HL-60 (cell line): ENCODE measurements at regions not wholly inside any gene's neighbourhood (a gene's known extent, or its start where the extent isn't known, plus 50 kb on each side); places are given as distances from the start of the nearest gene placed in this dataset.

Experiments used
- DNase-seq, 2 experiments: peaks; one replicate each; pipeline ENCODE4 v3.0.0-alpha.2; 2010 to 2020; ENCODE audit warnings: low read depth in 1 of 2, low spot score in 1 of 2
- H3K27ac ChIP-seq: fragments of 250-450 bp; sonication (Bioruptor Pico); replicated peaks from 2 replicates; pipeline ENCODE4 v1.5.1; 2020; ENCODE audit warnings: mild to moderate bottlenecking, moderate library complexity
- H3K27me3 ChIP-seq: fragments of 250-450 bp; sonication (Bioruptor Pico); 2 replicates; pipeline ENCODE4 v1.5.1; 2021; ENCODE audit warnings: mild to moderate bottlenecking, moderate library complexity; ENCODE audit not compliant: insufficient read depth, poor library complexity, severe bottlenecking
- H3K4me3 ChIP-seq: replicated peaks from 2 replicates; pipeline ENCODE4 v1.5.1; 2011; ENCODE audit warnings: mild to moderate bottlenecking, control low read depth, low read length; ENCODE audit not compliant: insufficient read depth
- GABPA ChIP-seq: IDR thresholded peaks from 2 replicates; pipeline ENCODE4 v1.6.1; 2012; ENCODE audit warnings: low read depth
- POLR2AphosphoS5 ChIP-seq: IDR thresholded peaks from 2 replicates; pipeline ENCODE4 v1.6.1; 2012; ENCODE audit warnings: low read depth
- SPI1 ChIP-seq: IDR thresholded peaks from 2 replicates; pipeline ENCODE4 v1.6.1; 2012; ENCODE audit warnings: low read depth, mild to moderate bottlenecking, borderline replicate concordance
- TF ChIP-seq, protein P1 (sequence below): IDR thresholded peaks from one replicate; pipeline ENCODE4 v1.5.1; 2011; ENCODE audit warnings: low read length, control low read depth, inconsistent platforms; ENCODE audit not compliant: insufficient read depth
- TF ChIP-seq, protein P2 (sequence below): IDR thresholded peaks from 2 replicates; pipeline ENCODE4 v1.6.1; 2012; ENCODE audit warnings: low read depth; ENCODE audit not compliant: insufficient replicate concordance

DNA sequence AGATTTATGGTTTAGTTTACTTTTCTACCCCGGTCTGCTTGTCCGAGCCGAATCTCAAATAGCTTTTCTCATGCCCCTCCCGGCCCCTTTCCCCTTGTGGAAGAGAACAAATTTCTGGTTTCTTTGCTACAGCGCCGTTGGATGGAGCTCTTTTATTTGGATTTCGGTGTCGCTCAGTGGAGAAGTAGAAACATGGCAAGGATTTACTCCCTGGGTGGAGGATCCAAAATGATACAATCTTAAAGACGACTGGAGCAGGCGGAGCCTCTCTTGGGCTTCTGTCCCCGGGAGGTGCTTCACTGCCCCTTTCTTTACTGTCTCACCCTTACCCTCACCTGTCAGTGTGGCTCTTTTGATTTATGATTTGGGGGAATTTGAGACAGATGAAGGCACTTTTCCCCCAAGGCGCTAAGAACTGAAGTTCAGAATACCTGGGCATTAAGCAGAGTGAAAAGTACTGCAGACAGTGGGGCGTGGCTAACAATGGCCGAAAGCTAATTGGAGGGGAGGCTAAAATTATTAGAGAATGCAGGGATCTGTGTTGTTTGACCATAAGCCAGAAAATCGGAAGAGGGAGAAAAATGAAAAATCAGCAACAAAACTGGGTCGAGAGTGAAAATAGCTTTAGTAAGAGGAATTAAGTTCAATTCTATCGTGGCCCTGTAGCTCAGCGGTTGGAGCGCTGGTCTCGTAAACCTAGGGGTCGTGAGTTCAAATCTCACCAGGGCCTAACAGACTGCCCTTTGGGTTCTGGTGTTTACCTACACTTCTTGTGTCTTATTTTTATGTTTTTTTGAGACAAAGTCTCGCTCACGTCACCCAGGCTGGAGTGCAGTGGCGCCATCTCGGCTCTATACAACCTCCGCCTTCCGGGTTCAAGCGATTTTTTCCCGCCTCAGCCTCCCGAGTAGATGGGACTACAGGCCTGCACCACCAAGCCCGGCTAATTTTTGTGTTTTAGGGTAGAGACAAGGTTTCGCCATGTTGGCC is 145.1 kb upstream of the ZNF184 start:
- DNase-seq, result no peak
- Histone ChIP-seq H3K27ac (no peak overlapping the region), H3K27me3 (no peaks in the 10 kb centered on the region), H3K4me3 (no peak overlapping the region)
- TF ChIP-seq POLR2AphosphoS5 (no peak), GABPA (no peak), SPI1 (no peak)
- TF ChIP-seq, protein P1, sequence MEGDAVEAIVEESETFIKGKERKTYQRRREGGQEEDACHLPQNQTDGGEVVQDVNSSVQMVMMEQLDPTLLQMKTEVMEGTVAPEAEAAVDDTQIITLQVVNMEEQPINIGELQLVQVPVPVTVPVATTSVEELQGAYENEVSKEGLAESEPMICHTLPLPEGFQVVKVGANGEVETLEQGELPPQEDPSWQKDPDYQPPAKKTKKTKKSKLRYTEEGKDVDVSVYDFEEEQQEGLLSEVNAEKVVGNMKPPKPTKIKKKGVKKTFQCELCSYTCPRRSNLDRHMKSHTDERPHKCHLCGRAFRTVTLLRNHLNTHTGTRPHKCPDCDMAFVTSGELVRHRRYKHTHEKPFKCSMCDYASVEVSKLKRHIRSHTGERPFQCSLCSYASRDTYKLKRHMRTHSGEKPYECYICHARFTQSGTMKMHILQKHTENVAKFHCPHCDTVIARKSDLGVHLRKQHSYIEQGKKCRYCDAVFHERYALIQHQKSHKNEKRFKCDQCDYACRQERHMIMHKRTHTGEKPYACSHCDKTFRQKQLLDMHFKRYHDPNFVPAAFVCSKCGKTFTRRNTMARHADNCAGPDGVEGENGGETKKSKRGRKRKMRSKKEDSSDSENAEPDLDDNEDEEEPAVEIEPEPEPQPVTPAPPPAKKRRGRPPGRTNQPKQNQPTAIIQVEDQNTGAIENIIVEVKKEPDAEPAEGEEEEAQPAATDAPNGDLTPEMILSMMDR, result no peak
- TF ChIP-seq, protein P2, sequence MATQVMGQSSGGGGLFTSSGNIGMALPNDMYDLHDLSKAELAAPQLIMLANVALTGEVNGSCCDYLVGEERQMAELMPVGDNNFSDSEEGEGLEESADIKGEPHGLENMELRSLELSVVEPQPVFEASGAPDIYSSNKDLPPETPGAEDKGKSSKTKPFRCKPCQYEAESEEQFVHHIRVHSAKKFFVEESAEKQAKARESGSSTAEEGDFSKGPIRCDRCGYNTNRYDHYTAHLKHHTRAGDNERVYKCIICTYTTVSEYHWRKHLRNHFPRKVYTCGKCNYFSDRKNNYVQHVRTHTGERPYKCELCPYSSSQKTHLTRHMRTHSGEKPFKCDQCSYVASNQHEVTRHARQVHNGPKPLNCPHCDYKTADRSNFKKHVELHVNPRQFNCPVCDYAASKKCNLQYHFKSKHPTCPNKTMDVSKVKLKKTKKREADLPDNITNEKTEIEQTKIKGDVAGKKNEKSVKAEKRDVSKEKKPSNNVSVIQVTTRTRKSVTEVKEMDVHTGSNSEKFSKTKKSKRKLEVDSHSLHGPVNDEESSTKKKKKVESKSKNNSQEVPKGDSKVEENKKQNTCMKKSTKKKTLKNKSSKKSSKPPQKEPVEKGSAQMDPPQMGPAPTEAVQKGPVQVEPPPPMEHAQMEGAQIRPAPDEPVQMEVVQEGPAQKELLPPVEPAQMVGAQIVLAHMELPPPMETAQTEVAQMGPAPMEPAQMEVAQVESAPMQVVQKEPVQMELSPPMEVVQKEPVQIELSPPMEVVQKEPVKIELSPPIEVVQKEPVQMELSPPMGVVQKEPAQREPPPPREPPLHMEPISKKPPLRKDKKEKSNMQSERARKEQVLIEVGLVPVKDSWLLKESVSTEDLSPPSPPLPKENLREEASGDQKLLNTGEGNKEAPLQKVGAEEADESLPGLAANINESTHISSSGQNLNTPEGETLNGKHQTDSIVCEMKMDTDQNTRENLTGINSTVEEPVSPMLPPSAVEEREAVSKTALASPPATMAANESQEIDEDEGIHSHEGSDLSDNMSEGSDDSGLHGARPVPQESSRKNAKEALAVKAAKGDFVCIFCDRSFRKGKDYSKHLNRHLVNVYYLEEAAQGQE, result no peak

DNA sequence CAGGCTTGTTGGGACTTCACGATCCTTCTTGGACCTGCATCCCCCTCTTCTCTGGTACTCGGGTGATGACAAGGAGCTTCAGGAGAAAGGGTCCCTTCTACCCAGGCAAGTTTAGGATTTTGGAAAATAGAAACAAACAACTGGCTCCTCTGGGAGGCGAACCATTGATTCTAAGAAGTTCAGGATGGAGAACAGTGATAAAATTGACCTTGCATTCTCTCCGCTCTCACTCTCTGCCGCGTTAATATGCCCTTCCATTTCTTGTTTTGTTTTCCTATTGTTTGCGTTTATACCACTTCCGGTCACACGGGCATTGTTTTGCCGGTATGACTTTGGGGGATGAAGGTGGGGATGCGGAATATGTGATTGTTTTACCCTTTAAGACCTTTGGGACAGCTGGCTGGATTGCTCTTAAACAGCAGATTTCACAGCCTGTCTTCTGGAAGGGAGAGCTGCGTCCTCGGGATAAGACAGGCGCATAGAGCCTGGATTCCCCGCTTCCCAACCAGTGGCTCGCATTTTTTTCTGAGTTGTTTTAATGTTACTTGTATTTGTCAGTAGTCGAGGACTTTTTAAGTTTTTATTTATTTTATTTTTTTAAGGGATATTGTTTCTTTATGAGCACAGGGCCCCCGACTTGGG is 144.3 kb upstream of the ZNF184 start:
- Histone ChIP-seq H3K4me3 (no peak overlapping the region), H3K27me3 (no peaks in the 10 kb centered on the region), H3K27ac (no peak overlapping the region)
- DNase-seq, result no peak
- TF ChIP-seq, protein P2, result no peak
- TF ChIP-seq SPI1 (no peak), GABPA (no peak), POLR2AphosphoS5 (no peak)
- TF ChIP-seq, protein P1, result no peak

DNA sequence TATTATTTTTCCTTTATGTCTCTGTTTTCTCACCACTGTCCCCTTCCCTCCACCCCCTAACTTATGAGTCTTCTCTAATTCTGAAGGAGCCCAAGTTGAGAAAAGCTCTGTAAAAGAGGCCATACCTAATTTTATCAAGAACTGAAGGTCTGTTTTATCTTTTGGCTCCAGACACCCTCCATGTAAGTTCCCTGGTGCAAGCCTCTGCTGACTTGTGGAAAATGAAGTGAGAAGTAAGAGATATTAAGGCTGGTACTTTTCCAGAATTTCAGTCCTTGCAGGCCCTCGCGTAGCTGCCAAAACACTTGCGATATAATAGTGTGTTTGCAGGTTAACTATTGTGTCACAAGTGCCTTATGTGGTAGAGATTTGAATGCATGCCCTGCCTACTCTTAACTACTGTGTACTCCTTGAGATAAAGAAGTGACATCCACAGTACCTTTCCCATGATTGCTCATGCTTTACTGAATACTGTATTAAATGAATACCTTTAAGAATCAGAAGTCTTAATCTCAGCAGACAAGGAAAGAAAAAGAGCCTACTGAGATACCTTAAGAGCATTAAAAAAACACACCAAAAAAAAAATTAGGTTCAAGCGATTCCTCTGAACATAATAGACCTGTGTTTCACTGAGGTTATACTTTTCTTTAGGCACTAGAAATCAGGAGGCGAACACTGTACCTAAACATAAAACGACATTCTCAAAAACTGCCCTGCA is 143.6 kb upstream of the ZNF184 start:
- DNase-seq, result no peak
- TF ChIP-seq GABPA (no peak), SPI1 (no peak), POLR2AphosphoS5 (no peak)
- TF ChIP-seq, protein P2, result no peak
- TF ChIP-seq, protein P1, result no peak
- Histone ChIP-seq H3K27ac (no peak overlapping the region), H3K4me3 (no peak overlapping the region), H3K27me3 (no peaks in the 10 kb centered on the region)
